ENCODE measurements at regions not wholly inside any gene's neighbourhood (a gene's known extent, or its start where the extent isn't known, plus 50 kb on each side); places are given as distances from the start of the nearest gene placed in this dataset.

GRCh38 chr2:207459990-207460757 lies 69.6 kb upstream of the CREB1 start:
- Mint-ChIP-seq H3K4me3 (peak overlapping the region in 1 of 2 donors; percentile 49), H3K27me3 (no peaks in the 10 kb centered on the region), H3K4me1 (peaks cover 27% of the 10 kb centered on the region), H3K9me3 (no peaks in the 10 kb centered on the region), H3K27ac (no peak overlapping the region)
- ATAC-seq (no peak), DNase-seq (no peak)

GRCh38 chr2:207463433-207463832 lies 66.3 kb upstream of the CREB1 start:
- no peaks in the 10 kb centered on the region for H3K9me3 Mint-ChIP-seq
- H3K4me3 Mint-ChIP-seq: no peak overlapping the region
- H3K4me1 Mint-ChIP-seq: peaks cover 39% of the 10 kb centered on the region
- no peak overlapping the region for H3K27ac Mint-ChIP-seq
- DNase-seq: no peak
- no peak for ATAC-seq
- H3K27me3 Mint-ChIP-seq: no peaks in the 10 kb centered on the region

- Mint-ChIP-seq H3K27ac (no peak overlapping the region), H3K9me3 (no peaks in the 10 kb centered on the region), H3K4me3 (no peak overlapping the region), H3K27me3 (no peaks in the 10 kb centered on the region), H3K4me1 (peaks cover 42% of the 10 kb centered on the region)
- DNase-seq (no peak), ATAC-seq (no peak)
Observed at GRCh38 chr2:207464007-207464406, 65.8 kb upstream of the CREB1 start.

- peaks cover 32% of the 10 kb centered on the region for H3K4me1 Mint-ChIP-seq
- no peaks in the 10 kb centered on the region for H3K9me3 Mint-ChIP-seq
- H3K4me3 Mint-ChIP-seq: no peak overlapping the region
- no peak overlapping the region for H3K27ac Mint-ChIP-seq
- ATAC-seq: no peak
- DNase-seq: no peak
- H3K27me3 Mint-ChIP-seq: no peaks in the 10 kb centered on the region
Observed at GRCh38 chr2:207465894-207466293, 63.9 kb upstream of the CREB1 start.

GRCh38 chr2:207467716-207468347 lies 61.9 kb upstream of the CREB1 start:
- H3K4me3 Mint-ChIP-seq: peak overlapping the region in 1 of 2 donors; percentile 32
- no peak for DNase-seq

GRCh38 chr2:207468488-207468887 lies 61.3 kb upstream of the CREB1 start:
- ATAC-seq (no peak), DNase-seq (no peak)
- Mint-ChIP-seq H3K9me3 (no peaks in the 10 kb centered on the region), H3K27me3 (no peaks in the 10 kb centered on the region), H3K4me1 (peaks cover 35% of the 10 kb centered on the region), H3K27ac (peak overlapping the region in 1 of 2 donors; percentile 49), H3K4me3 (no peak overlapping the region)

More at GRCh38 chr2:207467716-207468347, 61.9 kb upstream of the CREB1 start:
- peak; percentile 73 for ATAC-seq
- no peaks in the 10 kb centered on the region for H3K27me3 Mint-ChIP-seq
- no peaks in the 10 kb centered on the region for H3K9me3 Mint-ChIP-seq
- peaks cover 36% of the 10 kb centered on the region for H3K4me1 Mint-ChIP-seq
- H3K27ac Mint-ChIP-seq: peak overlapping the region; percentile 2 to 78

GRCh38 chr2:207469451-207469850 lies 60.3 kb upstream of the CREB1 start:
- ATAC-seq (no peak), DNase-seq (no peak)
- H3K27me3 Mint-ChIP-seq: no peaks in the 10 kb centered on the region
- H3K4me3 Mint-ChIP-seq: no peak overlapping the region
- no peaks in the 10 kb centered on the region for H3K9me3 Mint-ChIP-seq
- H3K4me1 Mint-ChIP-seq: peaks cover 33% of the 10 kb centered on the region
- H3K27ac Mint-ChIP-seq: no peak overlapping the region

- ATAC-seq (no peak), DNase-seq (no peak)
- peaks cover 40% of the 10 kb centered on the region for H3K4me1 Mint-ChIP-seq
- no peak overlapping the region for H3K4me3 Mint-ChIP-seq
- no peaks in the 10 kb centered on the region for H3K9me3 Mint-ChIP-seq
- H3K27ac Mint-ChIP-seq: no peak overlapping the region
- H3K27me3 Mint-ChIP-seq: no peaks in the 10 kb centered on the region
Observed at GRCh38 chr2:207469943-207470729, 59.6 kb upstream of the CREB1 start.

GRCh38 chr2:207471261-207471660 lies 58.5 kb upstream of the CREB1 start:
- DNase-seq: no peak
- ATAC-seq: no peak
- Mint-ChIP-seq H3K4me1 (peaks cover 51% of the 10 kb centered on the region), H3K27ac (no peak overlapping the region), H3K4me3 (no peak overlapping the region), H3K27me3 (no peaks in the 10 kb centered on the region), H3K9me3 (no peaks in the 10 kb centered on the region)

- Mint-ChIP-seq H3K4me1 (peaks cover 48% of the 10 kb centered on the region), H3K27ac (no peak overlapping the region), H3K27me3 (no peaks in the 10 kb centered on the region), H3K4me3 (no peak overlapping the region), H3K9me3 (no peaks in the 10 kb centered on the region)
- DNase-seq (no peak), ATAC-seq (no peak)
Observed at GRCh38 chr2:207472343-207473048, 57.3 kb upstream of the CREB1 start.

- H3K27me3 Mint-ChIP-seq: no peaks in the 10 kb centered on the region
- no peak overlapping the region for H3K27ac Mint-ChIP-seq
- peak; percentile 86 for ATAC-seq
- H3K9me3 Mint-ChIP-seq: no peaks in the 10 kb centered on the region
- no peak overlapping the region for H3K4me3 Mint-ChIP-seq
- peaks cover 46% of the 10 kb centered on the region for H3K4me1 Mint-ChIP-seq
- peak in 1 of 2 donors; percentile 60 for DNase-seq
Observed at GRCh38 chr2:207473049-207473930, 56.5 kb upstream of the CREB1 start.

GRCh38 chr2:207473931-207474235 lies 55.9 kb upstream of the CREB1 start:
- Mint-ChIP-seq H3K27ac (no peak overlapping the region), H3K27me3 (no peaks in the 10 kb centered on the region), H3K4me3 (no peak overlapping the region), H3K9me3 (no peaks in the 10 kb centered on the region), H3K4me1 (peaks cover 47% of the 10 kb centered on the region)
- ATAC-seq (no peak), DNase-seq (no peak)

GRCh38 chr2:207474863-207475485 lies 54.8 kb upstream of the CREB1 start:
- H3K9me3 Mint-ChIP-seq: no peaks in the 10 kb centered on the region
- no peaks in the 10 kb centered on the region for H3K27me3 Mint-ChIP-seq
- no peak overlapping the region for H3K27ac Mint-ChIP-seq
- peak overlapping the region; percentile 41 to 50 for H3K4me3 Mint-ChIP-seq
- ATAC-seq (no peak), DNase-seq (peak in 1 of 2 donors; percentile 28)
- H3K4me1 Mint-ChIP-seq: peaks cover 57% of the 10 kb centered on the region

GRCh38 chr2:207475546-207475945 lies 54.2 kb upstream of the CREB1 start:
- no peak for ATAC-seq
- H3K4me3 Mint-ChIP-seq: no peak overlapping the region
- DNase-seq: no peak
- peaks cover 57% of the 10 kb centered on the region for H3K4me1 Mint-ChIP-seq
- no peaks in the 10 kb centered on the region for H3K9me3 Mint-ChIP-seq
- H3K27me3 Mint-ChIP-seq: no peaks in the 10 kb centered on the region
- no peak overlapping the region for H3K27ac Mint-ChIP-seq

All from stimulated activated naive CD8-positive, alpha-beta T cell treated with anti-CD3 and anti-CD28 coated beads, Interleukin-15, amount 100 ng/mL, for 72 hours (primary cell).